HCT116 (cell line): ENCODE measurements at regions not wholly inside any gene's neighbourhood (a gene's known extent, or its start where the extent isn't known, plus 50 kb on each side); places are given as distances from the start of the nearest gene placed in this dataset.

ENCODE experiments used
- ATAC-seq: fragments of 200-7000 bp; cut with Tn5 transposase; 2 replicates; pipeline ENCODE4 v1.9.1; 2020; ENCODE audit warnings: mild to moderate bottlenecking, moderate library complexity
- BruUV-seq: library from RNA; stranded (reverse); fragments of 400-500 nt; replicated peaks from 2 replicates; lab custom pipeline; 2021; lab: Mats Ljungman, UMichigan
- CTCF ChIA-PET: fragments of 300-600 bp; sonication (Branson Sonifier 250); formaldehyde crosslinking; loops from one replicate; lab custom pipeline; 2021; ENCODE audit warnings: antibody characterized with exemption; lab: Charles Lee
- POLR2A ChIA-PET: fragments of 300-600, 350-600 bp; sonication (Branson Sonifier 250); formaldehyde crosslinking; loops from one replicate; lab custom pipeline; 2021; ENCODE audit warnings: antibody characterized with exemption; lab: Charles Lee
- RAD21 ChIA-PET, 2 experiments: fragments of 300-600 bp; sonication (Branson Sonifier 250); formaldehyde crosslinking; loops; one replicate each; lab custom pipeline; 2023; ENCODE audit warnings: low total read pairs in 2 of 2; ENCODE audit not compliant: uncharacterized antibody in 2 of 2, unreplicated experiment in 2 of 2, low non-redundant PET in 1 of 2; lab: Charles Lee
- DNase-seq: peaks from one replicate; pipeline ENCODE4 v3.0.0-alpha.2; 2010; ENCODE audit warnings: low read depth, low spot score
- H2AFZ ChIP-seq: fragments of 200-600 bp; shearing (Covaris generic), sonication (generic); 2 replicates; pipeline ENCODE4 v1.6.1; 2017; ENCODE audit warnings: low read depth, mixed run types, mixed read lengths, antibody characterized with exemption, low read length; ENCODE audit not compliant: poor library complexity, severe bottlenecking
- H3K27ac ChIP-seq: 2 replicates; pipeline ENCODE4 v1.5.1; 2012; ENCODE audit warnings: low read depth, low read length
- H3K27me3 ChIP-seq: fragments of 200-600 bp; sonication (generic); 2 replicates; pipeline ENCODE4 v1.6.1; 2016; ENCODE audit warnings: mixed run types, low read length, mixed read lengths; ENCODE audit not compliant: insufficient read depth
- H3K36me3 ChIP-seq, 2 experiments: fragments of 200-500 bp in 1 of 2; fragments of 200-600 bp in 1 of 2; sonication (Bioruptor generic) in 1 of 2; sonication (generic) in 1 of 2; 2 replicates each; pipeline versions ENCODE4 v1.5.1 to v1.6.1; 2014 to 2016; ENCODE audit warnings: low read length in 2 of 2, inconsistent platforms in 1 of 2, mixed read lengths in 1 of 2, mixed run types in 1 of 2; ENCODE audit not compliant: insufficient read depth in 2 of 2, control insufficient read depth in 1 of 2
- H3K4me1 ChIP-seq, 2 experiments: fragments of 200-600 bp in 1 of 2; sonication (generic) in 1 of 2; 2 replicates each; pipeline versions ENCODE4 v1.5.1 to v1.6.1; 2012 to 2017; ENCODE audit warnings: low read length in 2 of 2, inconsistent platforms in 1 of 2, mild to moderate bottlenecking in 1 of 2, mixed read lengths in 1 of 2, mixed run types in 1 of 2, moderate library complexity in 1 of 2; ENCODE audit not compliant: insufficient read depth in 2 of 2, control insufficient read depth in 1 of 2
- H3K4me2 ChIP-seq: fragments of 200-600 bp; sonication (generic); 2 replicates; pipeline ENCODE4 v1.6.1; 2017; ENCODE audit warnings: mixed run types, low read length, mixed read lengths
- H3K4me3 ChIP-seq, 2 experiments: fragments of 200-600 bp in 1 of 2; sonication (generic) in 1 of 2; replicated peaks in 1 of 2; 2 replicates each; pipeline ENCODE4 v1.5.1; 2011 to 2016; ENCODE audit warnings: low read length in 2 of 2, control low read depth in 1 of 2, low read depth in 1 of 2, mild to moderate bottlenecking in 1 of 2, mixed read lengths in 1 of 2, mixed run types in 1 of 2
- H3K79me2 ChIP-seq: fragments of 200-600 bp; sonication (generic); 2 replicates; pipeline ENCODE4 v1.6.1; 2017; ENCODE audit warnings: mild to moderate bottlenecking, mixed run types, low read length, moderate library complexity, mixed read lengths; ENCODE audit not compliant: insufficient read depth
- H3K9ac ChIP-seq: fragments of 200-600 bp; sonication (generic); 2 replicates; pipeline ENCODE4 v1.6.1; 2016; ENCODE audit warnings: low read length, mixed read lengths
- H3K9me2 ChIP-seq: fragments of 200-600 bp; sonication (generic), shearing (Covaris generic); 2 replicates; pipeline ENCODE4 v1.6.1; 2017; ENCODE audit warnings: mixed run types, mild to moderate bottlenecking, moderate library complexity; ENCODE audit not compliant: insufficient read depth
- H3K9me3 ChIP-seq, 2 experiments: fragments of 200-500 bp in 1 of 2; fragments of 200-600 bp in 1 of 2; sonication (Bioruptor generic) in 1 of 2; sonication (generic) in 1 of 2; 2 replicates each; pipeline ENCODE4 v1.6.1; 2014 to 2017; ENCODE audit warnings: low read length in 2 of 2, mixed read lengths in 2 of 2, inconsistent platforms in 1 of 2, low read depth in 1 of 2, mild to moderate bottlenecking in 1 of 2, mixed run types in 1 of 2, moderate library complexity in 1 of 2; ENCODE audit not compliant: control insufficient read depth in 1 of 2, insufficient read depth in 1 of 2
- H4K20me1 ChIP-seq: fragments of 200-600 bp; sonication (generic), shearing (Covaris generic); 2 replicates; pipeline ENCODE4 v1.6.1; 2017; ENCODE audit warnings: mixed run types, mild to moderate bottlenecking, moderate library complexity; ENCODE audit not compliant: insufficient read depth
- ATF3 ChIP-seq: IDR thresholded peaks from 2 replicates; pipeline ENCODE4 v1.6.1; 2012
- CTCF ChIP-seq, 3 experiments: fragments of 200-600 bp in 1 of 3; sonication (generic) in 1 of 3; IDR thresholded peaks in 2 of 3; conservative IDR thresholded peaks in 1 of 3; 2 replicates each; pipeline ENCODE4 v1.5.1; 2012 to 2017; ENCODE audit warnings: low read depth in 2 of 3, low read length in 2 of 3, antibody characterized with exemption in 1 of 3, borderline replicate concordance in 1 of 3, control low read depth in 1 of 3, mild to moderate bottlenecking in 1 of 3, mixed read lengths in 1 of 3, mixed run types in 1 of 3, moderate library complexity in 1 of 3; ENCODE audit not compliant: insufficient read depth in 1 of 3
- POLR2AphosphoS5 ChIP-seq: IDR thresholded peaks from 2 replicates; pipeline ENCODE4 v1.6.1; 2011; ENCODE audit warnings: mild to moderate bottlenecking, low read depth, low read length, moderate library complexity
- YY1 ChIP-seq: IDR thresholded peaks from 2 replicates; pipeline ENCODE4 v1.6.1; 2011; ENCODE audit warnings: low read length, low read depth, moderate library complexity, mild to moderate bottlenecking; ENCODE audit not compliant: insufficient replicate concordance; ENCODE audit errors: extremely low read depth
- intact Hi-C: fragments of 100-400 bp; cut with micrococcal nuclease; formaldehyde crosslinking; loops from 2 replicates; pipeline ENCODE4 v1.10.0; 2022

GRCh38 chr12:64999148-64999425 lies 122.0 kb downstream of the WIF1 start:
- Histone ChIP-seq H3K9ac (no peak overlapping the region), H3K4me1 (peaks cover 0 to 3% of the 10 kb centered on the region in 2 experiments; a peak in 1 of 4 replicates), H3K36me3 (no peaks in the 10 kb centered on the region), H3K79me2 (no peaks in the 10 kb centered on the region), H3K9me2 (no peaks in the 10 kb centered on the region), H3K9me3 (no peaks in the 10 kb centered on the region), H4K20me1 (no peaks in the 10 kb centered on the region), H2AFZ (no peak overlapping the region), H3K27ac (no peak overlapping the region), H3K27me3 (peaks cover 60% of the 10 kb centered on the region), H3K4me3 (no peak overlapping the region), H3K4me2 (no peak overlapping the region)
- no peak for ATAC-seq
- RAD21 ChIA-PET, result no interaction called here
- no peak for DNase-seq
- intact Hi-C loops, result no loop called here
- no TSS peak for BruUV-seq
- TF ChIP-seq ATF3, result no peak
- TF ChIP-seq CTCF (IDR thresholded peaks at IDR 0.05 in 2 of 3, conservative IDR thresholded peaks at IDR 0.05 in 1 of 3; ENCODE audit: borderline replicate concordance in 1 of 3, insufficient read depth in 1 of 3, low read depth in 2 of 3, low read length in 2 of 3), result no peak
- TF ChIP-seq YY1, result no peak
- no peak for TF ChIP-seq POLR2AphosphoS5
- POLR2A ChIA-PET, result no interaction called here
- CTCF ChIA-PET, result no interaction called here
